Breast epithelium (tissue), 3 donors: ENCODE measurements at regions not wholly inside any gene's neighbourhood (a gene's known extent, or its start where the extent isn't known, plus 50 kb on each side); places are given as distances from the start of the nearest gene placed in this dataset.

Experiments
- POLR2A ChIP-seq: fragments of 450-650 bp; IDR thresholded peaks from one replicate; pipeline ENCODE4 v1.6.1; 2016; ENCODE audit warnings: antibody characterized with exemption, mild to moderate bottlenecking, moderate library complexity
- POLR2AphosphoS5 ChIP-seq, 3 donors: sonication (generic); formaldehyde crosslinking; IDR thresholded peaks; one replicate each; pipeline ENCODE4 v1.6.1; 2017; ENCODE audit warnings: antibody characterized with exemption in 3 of 3
- TF ChIP-seq, protein P1 (sequence below), 3 donors: fragments of 450-650 bp; IDR thresholded peaks; one replicate each; pipeline ENCODE4 v1.5.1; 2016 to 2017; ENCODE audit warnings: antibody characterized with exemption in 3 of 3, mild to moderate bottlenecking in 3 of 3, moderate library complexity in 3 of 3

DNA sequence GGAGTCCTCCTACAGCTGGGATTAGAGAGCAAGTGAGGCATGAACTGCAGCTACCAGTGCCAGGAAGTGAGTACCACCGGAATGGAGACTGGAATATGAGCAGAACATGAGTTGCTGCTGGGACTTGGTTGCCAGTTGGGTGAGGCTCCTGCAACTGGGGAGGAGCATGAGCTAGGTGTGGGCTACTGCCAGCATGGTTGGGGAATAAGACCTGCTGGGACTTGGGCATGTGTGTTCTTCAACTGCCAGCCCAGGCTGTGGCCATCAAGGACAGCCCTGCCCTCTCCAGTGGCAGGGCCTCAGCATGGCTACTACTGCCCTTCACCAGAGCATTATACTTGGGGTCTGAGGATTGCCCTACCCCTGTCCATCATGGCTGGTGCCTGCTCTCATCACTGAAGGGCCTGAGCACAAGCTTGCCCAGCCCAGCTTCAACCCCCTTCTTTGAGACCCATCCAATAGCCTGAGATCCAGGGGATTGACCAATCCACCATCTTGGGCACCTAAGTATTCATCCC is 665.0 kb downstream of the ELAVL2 start:
- TF ChIP-seq POLR2AphosphoS5 (IDR thresholded peaks at IDR 0.05), result no peak
- TF ChIP-seq POLR2A, result no peak
- TF ChIP-seq, protein P1, sequence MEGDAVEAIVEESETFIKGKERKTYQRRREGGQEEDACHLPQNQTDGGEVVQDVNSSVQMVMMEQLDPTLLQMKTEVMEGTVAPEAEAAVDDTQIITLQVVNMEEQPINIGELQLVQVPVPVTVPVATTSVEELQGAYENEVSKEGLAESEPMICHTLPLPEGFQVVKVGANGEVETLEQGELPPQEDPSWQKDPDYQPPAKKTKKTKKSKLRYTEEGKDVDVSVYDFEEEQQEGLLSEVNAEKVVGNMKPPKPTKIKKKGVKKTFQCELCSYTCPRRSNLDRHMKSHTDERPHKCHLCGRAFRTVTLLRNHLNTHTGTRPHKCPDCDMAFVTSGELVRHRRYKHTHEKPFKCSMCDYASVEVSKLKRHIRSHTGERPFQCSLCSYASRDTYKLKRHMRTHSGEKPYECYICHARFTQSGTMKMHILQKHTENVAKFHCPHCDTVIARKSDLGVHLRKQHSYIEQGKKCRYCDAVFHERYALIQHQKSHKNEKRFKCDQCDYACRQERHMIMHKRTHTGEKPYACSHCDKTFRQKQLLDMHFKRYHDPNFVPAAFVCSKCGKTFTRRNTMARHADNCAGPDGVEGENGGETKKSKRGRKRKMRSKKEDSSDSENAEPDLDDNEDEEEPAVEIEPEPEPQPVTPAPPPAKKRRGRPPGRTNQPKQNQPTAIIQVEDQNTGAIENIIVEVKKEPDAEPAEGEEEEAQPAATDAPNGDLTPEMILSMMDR (IDR thresholded peaks at IDR 0.05), result no peak
